HepG2 (cell line): ENCODE measurements at regions not wholly inside any gene's neighbourhood (a gene's known extent, or its start where the extent isn't known, plus 50 kb on each side); places are given as distances from the start of the nearest gene placed in this dataset.

Experiments used
- AGO1 ChIP-seq: fragments of 200-400 bp; formaldehyde crosslinking; IDR thresholded peaks from 2 replicates; pipeline ENCODE4 v1.6.1; 2017; ENCODE audit warnings: mild to moderate bottlenecking, low read depth, low read length, moderate library complexity; ENCODE audit not compliant: poor library complexity, severe bottlenecking
- MAZ ChIP-seq, 2 experiments: sonication (generic) in 1 of 2; formaldehyde crosslinking in 1 of 2; IDR thresholded peaks; 2 replicates each; pipeline versions ENCODE4 v1.5.0 to v1.6.1; 2012 to 2020; ENCODE audit warnings: low read depth in 2 of 2, mild to moderate bottlenecking in 2 of 2, borderline replicate concordance in 1 of 2, improper control_type of control experiment in 1 of 2, low read length in 1 of 2, missing genetic modification reagents in 1 of 2, moderate library complexity in 1 of 2
- POLR2AphosphoS5 ChIP-seq: IDR thresholded peaks from 2 replicates; pipeline ENCODE4 v1.6.1; 2012; ENCODE audit warnings: low read depth, low read length
- ZNF274 ChIP-seq: sonication (generic); formaldehyde crosslinking; IDR thresholded peaks from 2 replicates; pipeline ENCODE4 v1.5.1; 2020; ENCODE audit warnings: mild to moderate bottlenecking, missing genetic modification reagents
- ZNF660 ChIP-seq: sonication (generic); formaldehyde crosslinking; IDR thresholded peaks from 2 replicates; pipeline ENCODE4 v1.5.1; 2020; ENCODE audit warnings: mild to moderate bottlenecking, low read depth, missing genetic modification reagents, borderline replicate concordance
- TF ChIP-seq, protein P1 (sequence below): sonication (generic); formaldehyde crosslinking; IDR thresholded peaks from 2 replicates; pipeline ENCODE4 v1.5.0; 2020; ENCODE audit warnings: mild to moderate bottlenecking, missing genetic modification reagents, moderate library complexity
- TF ChIP-seq, protein P2 (sequence below): sonication (generic); formaldehyde crosslinking; IDR thresholded peaks from 2 replicates; pipeline ENCODE4 v1.4.0; 2020; ENCODE audit warnings: missing genetic modification reagents, borderline replicate concordance
- TF ChIP-seq, protein P3 (sequence below): sonication (generic); formaldehyde crosslinking; IDR thresholded peaks from 2 replicates; pipeline ENCODE4 v1.4.0; 2020; ENCODE audit warnings: missing genetic modification reagents
- TF ChIP-seq, protein P4 (sequence below): sonication (generic); formaldehyde crosslinking; IDR thresholded peaks from 2 replicates; pipeline ENCODE4 v1.4.0; 2020; ENCODE audit warnings: missing genetic modification reagents

DNA sequence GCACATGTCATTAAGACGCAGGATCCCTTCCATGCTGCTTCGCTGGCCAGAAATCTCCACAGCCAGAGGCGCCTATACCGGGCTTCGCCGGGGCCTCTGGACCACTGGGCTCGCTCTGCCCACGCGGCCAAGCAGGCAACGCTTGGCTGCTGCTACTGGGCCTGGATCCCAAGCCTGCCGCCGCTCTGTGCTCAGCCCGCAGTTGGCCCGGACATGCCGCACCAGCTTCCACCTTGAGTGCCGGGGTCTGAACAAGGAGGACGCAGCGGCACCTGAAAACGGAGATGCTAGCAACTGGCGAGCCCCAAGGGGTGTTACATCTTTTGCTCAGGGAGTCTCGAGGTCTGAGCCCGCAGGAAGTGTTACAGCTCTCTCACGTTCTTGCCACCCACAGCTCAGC, 409.9 kb upstream of the SGCG start:
- TF ChIP-seq ZNF274 (CRISPR knock-in tag) (no peak), ZNF660 (CRISPR knock-in tag) (no peak), AGO1 (no peak), POLR2AphosphoS5 (no peak), MAZ (IDR thresholded peaks at IDR 0.05; ENCODE audit: borderline replicate concordance, low read depth, low read length) (no peak), MAZ (CRISPR knock-in tag; IDR thresholded peaks at IDR 0.05; ENCODE audit: low read depth) (no peak)
- TF ChIP-seq, protein P1, sequence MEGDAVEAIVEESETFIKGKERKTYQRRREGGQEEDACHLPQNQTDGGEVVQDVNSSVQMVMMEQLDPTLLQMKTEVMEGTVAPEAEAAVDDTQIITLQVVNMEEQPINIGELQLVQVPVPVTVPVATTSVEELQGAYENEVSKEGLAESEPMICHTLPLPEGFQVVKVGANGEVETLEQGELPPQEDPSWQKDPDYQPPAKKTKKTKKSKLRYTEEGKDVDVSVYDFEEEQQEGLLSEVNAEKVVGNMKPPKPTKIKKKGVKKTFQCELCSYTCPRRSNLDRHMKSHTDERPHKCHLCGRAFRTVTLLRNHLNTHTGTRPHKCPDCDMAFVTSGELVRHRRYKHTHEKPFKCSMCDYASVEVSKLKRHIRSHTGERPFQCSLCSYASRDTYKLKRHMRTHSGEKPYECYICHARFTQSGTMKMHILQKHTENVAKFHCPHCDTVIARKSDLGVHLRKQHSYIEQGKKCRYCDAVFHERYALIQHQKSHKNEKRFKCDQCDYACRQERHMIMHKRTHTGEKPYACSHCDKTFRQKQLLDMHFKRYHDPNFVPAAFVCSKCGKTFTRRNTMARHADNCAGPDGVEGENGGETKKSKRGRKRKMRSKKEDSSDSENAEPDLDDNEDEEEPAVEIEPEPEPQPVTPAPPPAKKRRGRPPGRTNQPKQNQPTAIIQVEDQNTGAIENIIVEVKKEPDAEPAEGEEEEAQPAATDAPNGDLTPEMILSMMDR (CRISPR knock-in tag) = no peak
- TF ChIP-seq, protein P2, sequence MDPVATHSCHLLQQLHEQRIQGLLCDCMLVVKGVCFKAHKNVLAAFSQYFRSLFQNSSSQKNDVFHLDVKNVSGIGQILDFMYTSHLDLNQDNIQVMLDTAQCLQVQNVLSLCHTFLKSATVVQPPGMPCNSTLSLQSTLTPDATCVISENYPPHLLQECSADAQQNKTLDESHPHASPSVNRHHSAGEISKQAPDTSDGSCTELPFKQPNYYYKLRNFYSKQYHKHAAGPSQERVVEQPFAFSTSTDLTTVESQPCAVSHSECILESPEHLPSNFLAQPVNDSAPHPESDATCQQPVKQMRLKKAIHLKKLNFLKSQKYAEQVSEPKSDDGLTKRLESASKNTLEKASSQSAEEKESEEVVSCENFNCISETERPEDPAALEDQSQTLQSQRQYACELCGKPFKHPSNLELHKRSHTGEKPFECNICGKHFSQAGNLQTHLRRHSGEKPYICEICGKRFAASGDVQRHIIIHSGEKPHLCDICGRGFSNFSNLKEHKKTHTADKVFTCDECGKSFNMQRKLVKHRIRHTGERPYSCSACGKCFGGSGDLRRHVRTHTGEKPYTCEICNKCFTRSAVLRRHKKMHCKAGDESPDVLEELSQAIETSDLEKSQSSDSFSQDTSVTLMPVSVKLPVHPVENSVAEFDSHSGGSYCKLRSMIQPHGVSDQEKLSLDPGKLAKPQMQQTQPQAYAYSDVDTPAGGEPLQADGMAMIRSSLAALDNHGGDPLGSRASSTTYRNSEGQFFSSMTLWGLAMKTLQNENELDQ (CRISPR knock-in tag) = no peak
- TF ChIP-seq, protein P3, sequence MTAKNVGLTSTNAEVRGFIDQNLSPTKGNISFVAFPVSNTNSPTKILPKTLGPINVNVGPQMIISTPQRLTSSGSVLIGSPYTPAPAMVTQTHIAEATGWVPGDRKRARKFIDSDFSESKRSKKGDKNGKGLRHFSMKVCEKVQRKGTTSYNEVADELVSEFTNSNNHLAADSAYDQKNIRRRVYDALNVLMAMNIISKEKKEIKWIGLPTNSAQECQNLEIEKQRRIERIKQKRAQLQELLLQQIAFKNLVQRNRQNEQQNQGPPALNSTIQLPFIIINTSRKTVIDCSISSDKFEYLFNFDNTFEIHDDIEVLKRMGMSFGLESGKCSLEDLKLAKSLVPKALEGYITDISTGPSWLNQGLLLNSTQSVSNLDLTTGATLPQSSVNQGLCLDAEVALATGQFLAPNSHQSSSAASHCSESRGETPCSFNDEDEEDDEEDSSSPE (CRISPR knock-in tag) = no peak
- TF ChIP-seq, protein P4, sequence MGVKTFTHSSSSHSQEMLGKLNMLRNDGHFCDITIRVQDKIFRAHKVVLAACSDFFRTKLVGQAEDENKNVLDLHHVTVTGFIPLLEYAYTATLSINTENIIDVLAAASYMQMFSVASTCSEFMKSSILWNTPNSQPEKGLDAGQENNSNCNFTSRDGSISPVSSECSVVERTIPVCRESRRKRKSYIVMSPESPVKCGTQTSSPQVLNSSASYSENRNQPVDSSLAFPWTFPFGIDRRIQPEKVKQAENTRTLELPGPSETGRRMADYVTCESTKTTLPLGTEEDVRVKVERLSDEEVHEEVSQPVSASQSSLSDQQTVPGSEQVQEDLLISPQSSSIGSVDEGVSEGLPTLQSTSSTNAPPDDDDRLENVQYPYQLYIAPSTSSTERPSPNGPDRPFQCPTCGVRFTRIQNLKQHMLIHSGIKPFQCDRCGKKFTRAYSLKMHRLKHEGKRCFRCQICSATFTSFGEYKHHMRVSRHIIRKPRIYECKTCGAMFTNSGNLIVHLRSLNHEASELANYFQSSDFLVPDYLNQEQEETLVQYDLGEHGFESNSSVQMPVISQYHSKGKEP (CRISPR knock-in tag) = no peak
